HEK293T (cell line): ENCODE measurements at regions not wholly inside any gene's neighbourhood (a gene's known extent, or its start where the extent isn't known, plus 50 kb on each side); places are given as distances from the start of the nearest gene placed in this dataset.

Experiments
- CTCF ChIA-PET: fragments of 350-600 bp; formaldehyde crosslinking; extraction: SDS; loops from one replicate; lab custom pipeline; 2021; ENCODE audit warnings: antibody characterized with exemption, inconsistent platforms; lab: Yijun Ruan, JAX
- POLR2A ChIA-PET: fragments of 350-600 bp; formaldehyde crosslinking; extraction: SDS; loops from one replicate; lab custom pipeline; 2020; ENCODE audit warnings: antibody characterized with exemption, inconsistent platforms; lab: Yijun Ruan, JAX
- DNase-seq: peaks from one replicate; pipeline ENCODE4 v3.0.0; 2012; ENCODE audit warnings: mixed read lengths; ENCODE audit errors: extremely low spot score
- ARNT ChIP-seq: fragments of 450-650 bp; IDR thresholded peaks from 2 replicates; pipeline ENCODE4 v1.6.1; 2017; ENCODE audit warnings: mild to moderate bottlenecking
- BHLHE40 ChIP-seq: fragments of 450-650 bp; IDR thresholded peaks from 2 replicates; pipeline ENCODE4 v1.6.1; 2016; ENCODE audit warnings: mild to moderate bottlenecking, moderate library complexity, borderline replicate concordance
- CTBP1 ChIP-seq: fragments of 450-650 bp; IDR thresholded peaks from 2 replicates; pipeline ENCODE4 v1.6.1; 2016; ENCODE audit warnings: borderline replicate concordance
- ELF4 ChIP-seq: fragments of 450-650 bp; IDR thresholded peaks from 2 replicates; pipeline ENCODE4 v1.6.1; 2017; ENCODE audit warnings: antibody characterized with exemption
- FOXA1 ChIP-seq: fragments of 450-650 bp; IDR thresholded peaks from 2 replicates; pipeline ENCODE4 v1.6.1; 2016; ENCODE audit warnings: mild to moderate bottlenecking
- FOXK2 ChIP-seq: fragments of 450-650 bp; IDR thresholded peaks from 2 replicates; pipeline ENCODE4 v1.6.1; 2016; ENCODE audit warnings: mild to moderate bottlenecking
- FOXM1 ChIP-seq: fragments of 450-650 bp; IDR thresholded peaks from 2 replicates; pipeline ENCODE4 v1.6.1; 2017; ENCODE audit warnings: mild to moderate bottlenecking, borderline replicate concordance
- HDGF ChIP-seq: fragments of 450-650 bp; IDR thresholded peaks from 2 replicates; pipeline ENCODE4 v1.6.1; 2017; ENCODE audit warnings: antibody characterized with exemption, borderline replicate concordance
- L3MBTL2 ChIP-seq: fragments of 450-650 bp; conservative IDR thresholded peaks from 2 replicates; pipeline ENCODE4 v1.6.1; 2016; ENCODE audit warnings: mild to moderate bottlenecking
- LEF1 ChIP-seq: fragments of 450-650 bp; IDR thresholded peaks from 2 replicates; pipeline ENCODE4 v1.6.1; 2017; ENCODE audit warnings: mild to moderate bottlenecking, borderline replicate concordance
- NFRKB ChIP-seq: fragments of 450-650 bp; IDR thresholded peaks from 2 replicates; pipeline ENCODE4 v1.6.1; 2016; ENCODE audit warnings: mild to moderate bottlenecking, moderate library complexity
- PKNOX1 ChIP-seq: fragments of 450-650 bp; IDR thresholded peaks from 2 replicates; pipeline ENCODE4 v1.6.1; 2016
- SP1 ChIP-seq: fragments of 450-650 bp; IDR thresholded peaks from 2 replicates; pipeline ENCODE4 v1.6.1; 2017
- SUZ12 ChIP-seq: fragments of 450-650 bp; IDR thresholded peaks from 2 replicates; pipeline ENCODE4 v1.6.1; 2016; ENCODE audit warnings: mild to moderate bottlenecking
- TARDBP ChIP-seq: fragments of 450-650 bp; IDR thresholded peaks from 2 replicates; pipeline ENCODE4 v1.6.1; 2016
- ZNF384 ChIP-seq: fragments of 450-650 bp; IDR thresholded peaks from 2 replicates; pipeline ENCODE4 v1.6.1; 2016

DNA sequence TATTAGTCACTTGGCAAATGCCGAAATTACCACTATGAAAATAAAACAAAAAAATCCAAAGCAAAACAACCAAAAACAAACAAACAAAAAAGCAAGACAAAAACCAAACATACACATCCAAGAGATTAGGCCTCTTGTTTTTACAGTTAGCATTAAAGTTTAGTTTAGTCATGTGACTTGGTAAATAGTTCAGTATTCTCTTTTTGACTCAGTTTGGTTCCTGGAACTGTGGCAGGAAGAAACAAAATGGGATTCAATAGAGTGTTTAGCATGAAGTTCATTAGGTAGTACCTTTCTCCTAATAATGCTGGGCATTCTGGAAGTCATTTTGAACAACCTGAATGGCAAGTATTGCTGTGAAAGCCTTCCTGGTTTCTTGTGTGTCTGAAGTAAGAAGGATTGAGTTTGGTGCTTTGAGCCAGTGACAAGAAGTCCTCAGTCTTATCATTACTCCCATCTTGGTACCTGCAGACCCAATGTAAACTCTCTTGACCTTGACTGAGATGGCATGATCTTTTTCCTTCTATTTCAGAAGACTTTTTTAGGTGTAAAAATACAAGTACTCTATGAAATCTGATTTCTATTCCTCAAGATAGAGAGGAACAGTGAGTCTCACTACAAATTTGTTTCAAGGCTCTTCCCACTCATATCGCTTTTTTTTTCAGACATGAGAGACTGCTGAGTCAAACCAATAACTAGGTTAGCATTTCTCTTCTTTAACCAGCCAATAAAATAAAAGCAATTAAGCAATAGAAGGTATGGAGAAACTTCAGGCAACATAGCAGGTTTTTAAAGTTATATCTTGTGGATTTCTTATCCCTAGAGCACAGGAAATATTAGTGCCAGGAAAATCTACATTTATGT is 223.6 kb upstream of the PREP start:
- CTCF ChIA-PET, result no interaction called here
- POLR2A ChIA-PET, result no interaction called here
- no peak for DNase-seq
- TF ChIP-seq TARDBP, result no peak
- no peak for TF ChIP-seq FOXK2
- TF ChIP-seq PKNOX1, result no peak
- no peak for TF ChIP-seq ELF4
- TF ChIP-seq L3MBTL2, result no peak
- TF ChIP-seq CTBP1, result no peak
- no peak for TF ChIP-seq ARNT
- TF ChIP-seq SUZ12, result no peak
- no peak for TF ChIP-seq SP1
- TF ChIP-seq BHLHE40, result no peak
- no peak for TF ChIP-seq NFRKB
- TF ChIP-seq HDGF, result no peak
- TF ChIP-seq LEF1, result no peak
- TF ChIP-seq FOXM1, result no peak
- no peak for TF ChIP-seq FOXA1
- no peak for TF ChIP-seq ZNF384

DNA sequence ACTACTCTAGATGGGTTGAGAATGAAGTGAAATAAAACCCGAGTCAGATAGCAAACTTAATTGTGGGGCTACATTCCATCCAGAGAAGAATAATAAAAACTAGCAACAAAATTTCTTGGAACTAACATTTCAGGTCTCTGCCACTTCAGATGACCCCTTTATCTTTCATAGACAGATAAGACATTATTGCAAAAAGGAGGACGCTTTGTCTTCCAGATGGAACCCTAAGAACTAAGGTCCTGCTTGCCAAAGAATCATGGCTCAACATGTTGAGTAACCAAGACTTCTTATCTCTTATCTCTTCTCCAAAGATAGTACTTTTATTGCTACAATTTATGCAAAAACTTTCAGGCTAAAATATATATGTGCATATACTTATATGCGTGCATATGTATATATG is 221.1 kb upstream of the PREP start:
- TF ChIP-seq FOXK2 (no peak), CTBP1 (no peak), FOXA1 (no peak), HDGF (no peak)
- ChIA-PET CTCF (no interaction called here), POLR2A (no interaction called here)
- no peak for DNase-seq

GRCh38 chr6:105622226-105622625 is 219.3 kb upstream of the PREP start:
- ChIA-PET POLR2A (no interaction called here), CTCF (interaction anchor here (0.7 kb wide), 1 partner anchor 365 kb away, joined by 3 read pairs; no protein-coding TSS in a partner anchor)
- no peak for DNase-seq
- TF ChIP-seq FOXA1, result no peak
- TF ChIP-seq TARDBP, result no peak
- TF ChIP-seq ELF4, result no peak
- TF ChIP-seq CTBP1, result no peak
- TF ChIP-seq L3MBTL2, result no peak
- TF ChIP-seq BHLHE40, result no peak
- TF ChIP-seq SP1, result no peak
- TF ChIP-seq HDGF, result no peak
- TF ChIP-seq FOXM1, result no peak
- no peak for TF ChIP-seq ZNF384
- no peak for TF ChIP-seq NFRKB
- no peak for TF ChIP-seq LEF1

DNA sequence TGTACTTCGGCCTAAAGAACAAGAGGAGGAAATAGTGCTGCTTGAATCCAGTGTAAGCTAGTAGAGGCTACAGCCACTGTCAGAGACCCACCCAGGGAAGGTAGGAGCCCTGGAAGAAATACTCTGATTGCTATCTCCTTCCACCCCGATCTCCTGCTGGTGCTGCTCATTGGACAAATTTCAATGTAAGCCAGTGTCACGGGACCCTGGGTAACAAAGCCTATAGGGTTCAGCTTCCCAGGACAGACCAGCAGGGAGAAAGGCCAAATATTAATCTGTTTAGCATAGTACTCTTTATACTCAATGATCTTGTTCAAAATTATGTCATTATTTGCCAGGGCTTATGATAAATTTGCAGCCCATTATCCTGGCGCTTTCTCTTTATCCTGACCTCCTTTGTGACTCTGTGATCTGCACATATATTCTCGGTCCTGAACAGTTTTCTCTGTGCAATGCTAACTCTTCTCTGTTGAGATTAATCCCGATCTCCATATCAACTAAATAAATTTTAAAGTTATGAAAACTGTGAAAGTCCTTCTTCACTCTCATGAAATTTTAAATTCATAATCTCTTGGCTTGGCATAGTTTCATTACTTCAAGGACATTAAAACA is 218.8 kb upstream of the PREP start:
- DNase-seq, result no peak
- TF ChIP-seq HDGF, result no peak
- TF ChIP-seq ZNF384, result no peak
- TF ChIP-seq PKNOX1, result no peak
- TF ChIP-seq CTBP1, result no peak
- TF ChIP-seq L3MBTL2, result no peak
- TF ChIP-seq NFRKB, result no peak
- no peak for TF ChIP-seq FOXM1
- TF ChIP-seq LEF1, result no peak
- TF ChIP-seq FOXA1, result no peak
- TF ChIP-seq BHLHE40, result no peak
- TF ChIP-seq ARNT, result no peak
- no peak for TF ChIP-seq ELF4
- TF ChIP-seq SUZ12, result no peak
- CTCF ChIA-PET, result interaction anchor here (0.7 kb wide), 1 partner anchor 365 kb away, joined by 3 read pairs; no protein-coding TSS in a partner anchor
- POLR2A ChIA-PET, result no interaction called here

GRCh38 chr6:105620878-105621277 is 218.0 kb upstream of the PREP start:
- ChIA-PET POLR2A (no interaction called here), CTCF (no interaction called here)
- no peak for DNase-seq
- TF ChIP-seq BHLHE40, result no peak
- TF ChIP-seq SP1, result no peak
- no peak for TF ChIP-seq ELF4
- no peak for TF ChIP-seq FOXM1
- TF ChIP-seq FOXA1, result no peak
- no peak for TF ChIP-seq ZNF384
- no peak for TF ChIP-seq L3MBTL2
- TF ChIP-seq HDGF, result no peak
- TF ChIP-seq NFRKB, result no peak
- no peak for TF ChIP-seq CTBP1
- no peak for TF ChIP-seq TARDBP
- no peak for TF ChIP-seq FOXK2
- TF ChIP-seq ARNT, result no peak

GRCh38 chr6:105619971-105620741 is 217.3 kb upstream of the PREP start:
- ChIA-PET CTCF (interaction anchor here (0.5 kb wide), 1 partner anchor 72 kb away, joined by 4 read pairs; no protein-coding TSS in a partner anchor), POLR2A (no interaction called here)
- TF ChIP-seq ZNF384, result no peak
- TF ChIP-seq BHLHE40, result no peak
- TF ChIP-seq ARNT, result no peak
- no peak for TF ChIP-seq NFRKB
- no peak for TF ChIP-seq PKNOX1
- TF ChIP-seq ELF4, result no peak
- TF ChIP-seq FOXM1, result no peak
- no peak for TF ChIP-seq TARDBP
- no peak for TF ChIP-seq SUZ12
- no peak for TF ChIP-seq HDGF
- TF ChIP-seq FOXK2, result no peak
- TF ChIP-seq L3MBTL2, result no peak
- no peak for TF ChIP-seq SP1
- TF ChIP-seq CTBP1, result no peak
- no peak for DNase-seq
